ENCODE measurements at regions not wholly inside any gene's neighbourhood (a gene's known extent, or its start where the extent isn't known, plus 50 kb on each side); places are given as distances from the start of the nearest gene placed in this dataset.

GRCh38 chr5:13143214-13143613 lies 801.3 kb downstream of the DNAH5 start:
- no peaks in the 10 kb centered on the region for H3K27me3 ChIP-seq (replicated peaks; ENCODE audit: insufficient read depth)
- H3K9me3 ChIP-seq = no peaks in the 10 kb centered on the region
- no peak overlapping the region for H3K4me3 ChIP-seq
- ATAC-seq (ENCODE audit: insufficient number of reproducible peaks, low FRiP score, low read depth) (no peak), DNase-seq (ENCODE audit: low spot score) (no peak)
- H3K36me3 ChIP-seq = no peaks in the 10 kb centered on the region
- no peaks in the 10 kb centered on the region for H3K4me1 ChIP-seq (ENCODE audit: control insufficient read depth in 1 of 2, low read depth in 2 of 2)
- no peak overlapping the region for H3K27ac ChIP-seq
- no peak for TF ChIP-seq CTCF (IDR thresholded peaks at IDR 0.05)

- TF ChIP-seq CTCF (IDR thresholded peaks at IDR 0.05) = no peak
- no peak overlapping the region for H3K27ac ChIP-seq
- no peaks in the 10 kb centered on the region for H3K9me3 ChIP-seq
- no peaks in the 10 kb centered on the region for H3K36me3 ChIP-seq
- H3K4me3 ChIP-seq = no peak overlapping the region
- DNase-seq (ENCODE audit: low spot score) = no peak
- no peak for ATAC-seq (ENCODE audit: insufficient number of reproducible peaks, low FRiP score, low read depth)
- no peaks in the 10 kb centered on the region for H3K4me1 ChIP-seq (ENCODE audit: control insufficient read depth in 1 of 2, low read depth in 2 of 2)
- no peaks in the 10 kb centered on the region for H3K27me3 ChIP-seq (replicated peaks; ENCODE audit: insufficient read depth)
Measured at GRCh38 chr5:13133951-13134350, 810.5 kb downstream of the DNAH5 start.

GRCh38 chr5:13115476-13115875 lies 829.0 kb downstream of the DNAH5 start:
- H3K4me3 ChIP-seq = no peak overlapping the region
- H3K27ac ChIP-seq = no peak overlapping the region
- no peaks in the 10 kb centered on the region for H3K4me1 ChIP-seq (ENCODE audit: control insufficient read depth in 1 of 2, low read depth in 2 of 2)
- TF ChIP-seq CTCF (IDR thresholded peaks at IDR 0.05) = no peak
- H3K27me3 ChIP-seq (replicated peaks; ENCODE audit: insufficient read depth) = no peaks in the 10 kb centered on the region
- H3K9me3 ChIP-seq = no peaks in the 10 kb centered on the region
- ATAC-seq (ENCODE audit: insufficient number of reproducible peaks, low FRiP score, low read depth) (no peak), DNase-seq (ENCODE audit: low spot score) (no peak)
- H3K36me3 ChIP-seq = no peaks in the 10 kb centered on the region

- H3K27ac ChIP-seq = no peak overlapping the region
- no peaks in the 10 kb centered on the region for H3K36me3 ChIP-seq
- DNase-seq (ENCODE audit: low spot score) = no peak
- no peak for ATAC-seq (ENCODE audit: insufficient number of reproducible peaks, low FRiP score, low read depth)
- H3K9me3 ChIP-seq = no peaks in the 10 kb centered on the region
- no peak for TF ChIP-seq CTCF (IDR thresholded peaks at IDR 0.05)
- no peaks in the 10 kb centered on the region for H3K4me1 ChIP-seq (ENCODE audit: control insufficient read depth in 1 of 2, low read depth in 2 of 2)
- no peak overlapping the region for H3K4me3 ChIP-seq
- H3K27me3 ChIP-seq (replicated peaks; ENCODE audit: insufficient read depth) = no peaks in the 10 kb centered on the region
Measured at GRCh38 chr5:13108265-13108664, 836.2 kb downstream of the DNAH5 start.

GRCh38 chr5:13107537-13107936 lies 837.0 kb downstream of the DNAH5 start:
- Histone ChIP-seq H3K27ac (no peak overlapping the region), H3K9me3 (no peaks in the 10 kb centered on the region), H3K36me3 (no peaks in the 10 kb centered on the region), H3K4me1 (ENCODE audit: control insufficient read depth in 1 of 2, low read depth in 2 of 2) (no peaks in the 10 kb centered on the region), H3K27me3 (replicated peaks; ENCODE audit: insufficient read depth) (no peaks in the 10 kb centered on the region), H3K4me3 (no peak overlapping the region)
- DNase-seq (ENCODE audit: low spot score) (no peak), ATAC-seq (ENCODE audit: insufficient number of reproducible peaks, low FRiP score, low read depth) (no peak)
- no peak for TF ChIP-seq CTCF (IDR thresholded peaks at IDR 0.05)

Data from thoracic aorta (tissue), 2 donors.